HepG2 (cell line): ENCODE measurements at regions not wholly inside any gene's neighbourhood (a gene's known extent, or its start where the extent isn't known, plus 50 kb on each side); places are given as distances from the start of the nearest gene placed in this dataset.

ENCODE experiments used
- ATAC-seq: fragments of 200-7000 bp; cut with Tn5 transposase; 3 replicates; pipeline ENCODE4 v1.9.1; 2020; ENCODE audit warnings: mild to moderate bottlenecking, moderate library complexity
- BruUV-seq: library from RNA; stranded (reverse); fragments of 400-500 nt; replicated peaks from 2 replicates; lab custom pipeline; 2021; lab: Mats Ljungman, UMichigan
- CTCF ChIA-PET: fragments of 300-600 bp; formaldehyde crosslinking; extraction: SDS; loops from one replicate; lab custom pipeline; 2021; ENCODE audit warnings: low total read pairs, inconsistent platforms, low intra/inter-chr PET ratio; lab: Yijun Ruan, JAX
- POLR2A ChIA-PET: fragments of 350-600 bp; sonication (Branson Sonifier 250); formaldehyde crosslinking; loops from one replicate; lab custom pipeline; 2020; ENCODE audit warnings: antibody characterized with exemption, inconsistent platforms; lab: Yijun Ruan, JAX
- DNase-seq: peaks from one replicate; pipeline ENCODE4 v3.0.0-alpha.2; 2015; ENCODE audit warnings: low spot score
- FAIRE-seq: peaks from 3 replicates; lab custom pipeline; 2011; peaks lifted over from hg19 to GRCh38; lab: Jason Lieb, UNC
- H2AFZ ChIP-seq: one replicate; pipeline ENCODE4 v1.6.1; 2011; ENCODE audit warnings: low read length, inconsistent platforms
- H3K27ac ChIP-seq: fragments of 300-600 bp; 3 replicates; pipeline ENCODE4 v1.8.0; 2011; ENCODE audit warnings: mixed run types, mild to moderate bottlenecking, mixed read lengths, low read length, inconsistent platforms; ENCODE audit not compliant: insufficient read depth; ENCODE audit errors: extremely low read length
- H3K27me3 ChIP-seq, 2 experiments: fragments of 200-600 bp in 1 of 2; 2 replicates in 1 of 2; 3 replicates in 1 of 2; pipeline versions ENCODE4 v1.6.0 to v1.8.0; 2011; ENCODE audit warnings: low read length in 2 of 2, mild to moderate bottlenecking in 2 of 2, moderate library complexity in 2 of 2, inconsistent platforms in 1 of 2; ENCODE audit not compliant: insufficient read depth in 2 of 2, control insufficient read depth in 1 of 2
- H3K36me3 ChIP-seq, 2 experiments: fragments of 200-600 bp in 1 of 2; replicated peaks in 1 of 2; 2 replicates in 1 of 2; 3 replicates in 1 of 2; pipeline versions ENCODE4 v1.5.1 to v1.8.0; 2011; ENCODE audit warnings: low read length in 2 of 2, inconsistent platforms in 1 of 2; ENCODE audit not compliant: insufficient read depth in 2 of 2, control insufficient read depth in 1 of 2
- H3K4me1 ChIP-seq: 2 replicates; pipeline ENCODE4 v1.5.1; 2012; ENCODE audit warnings: low read length, inconsistent platforms; ENCODE audit not compliant: insufficient read depth
- H3K4me2 ChIP-seq: 2 replicates; pipeline ENCODE4 v1.6.0; 2011; ENCODE audit warnings: low read depth, low read length, inconsistent platforms
- H3K4me3 ChIP-seq, 3 experiments: fragments of 200-600 bp in 1 of 3; sonication (generic), shearing (Covaris generic) in 1 of 3; replicated peaks in 1 of 3; 2 replicates each; pipeline ENCODE4 v1.5.1; 2011 to 2016; ENCODE audit warnings: low read length in 3 of 3, inconsistent platforms in 2 of 3, low read depth in 2 of 3, mild to moderate bottlenecking in 2 of 3, control low read depth in 1 of 3, mixed read lengths in 1 of 3; ENCODE audit not compliant: insufficient read depth in 1 of 3
- H3K79me2 ChIP-seq: one replicate; pipeline ENCODE4 v1.6.1; 2011; ENCODE audit warnings: low read length, inconsistent platforms; ENCODE audit not compliant: insufficient read depth
- H3K9ac ChIP-seq: 2 replicates; pipeline ENCODE4 v1.6.0; 2011; ENCODE audit warnings: mild to moderate bottlenecking, low read depth, low read length, inconsistent platforms; ENCODE audit not compliant: insufficient read depth
- H3K9me3 ChIP-seq: 2 replicates; pipeline ENCODE4 v1.5.1; 2012; ENCODE audit warnings: mild to moderate bottlenecking, low read length
- H4K20me1 ChIP-seq: 2 replicates; pipeline ENCODE4 v1.6.0; 2011; ENCODE audit warnings: inconsistent platforms, mild to moderate bottlenecking, low read length, moderate library complexity; ENCODE audit not compliant: insufficient read depth
- BHLHE40 ChIP-seq: IDR thresholded peaks from 2 replicates; pipeline ENCODE4 v1.6.1; 2011; ENCODE audit warnings: low read length, improper control_type of control experiment
- CSRNP2 ChIP-seq: sonication (generic); formaldehyde crosslinking; conservative IDR thresholded peaks from 2 replicates; pipeline ENCODE4 v1.8.0; 2022; ENCODE audit warnings: low read depth, missing genetic modification reagents
- E2F5 ChIP-seq: sonication (generic); formaldehyde crosslinking; conservative IDR thresholded peaks from 2 replicates; pipeline ENCODE4 v1.4.0; 2020; ENCODE audit warnings: missing genetic modification reagents
- FOXM1 ChIP-seq: sonication (generic); formaldehyde crosslinking; IDR thresholded peaks from 2 replicates; pipeline ENCODE4 v1.5.0; 2020; ENCODE audit warnings: missing genetic modification reagents
- KLF11 ChIP-seq: IDR thresholded peaks from 2 replicates; pipeline ENCODE4 v1.6.1; 2016; ENCODE audit warnings: missing compliant biosample characterization
- MLXIP ChIP-seq: sonication (generic); formaldehyde crosslinking; IDR thresholded peaks from 2 replicates; pipeline ENCODE4 v1.9.0; 2021; ENCODE audit warnings: missing genetic modification reagents, borderline replicate concordance
- MTA3 ChIP-seq: sonication (generic); formaldehyde crosslinking; IDR thresholded peaks from 2 replicates; pipeline ENCODE4 v1.4.0; 2020; ENCODE audit warnings: missing genetic modification reagents
- MTF1 ChIP-seq: sonication (generic); formaldehyde crosslinking; IDR thresholded peaks from 2 replicates; pipeline ENCODE4 v1.5.0; 2020; ENCODE audit warnings: missing genetic modification reagents
- THYN1 ChIP-seq: sonication (generic); formaldehyde crosslinking; IDR thresholded peaks from 2 replicates; pipeline ENCODE4 v1.8.1; 2023; ENCODE audit warnings: low read depth, mild to moderate bottlenecking, moderate library complexity, missing genetic modification reagents, borderline replicate concordance
- TRIM22 ChIP-seq: fragments of 450-650 bp; IDR thresholded peaks from 2 replicates; pipeline ENCODE4 v1.6.1; 2017
- ZNF256 ChIP-seq: sonication (generic); formaldehyde crosslinking; conservative IDR thresholded peaks from 2 replicates; pipeline ENCODE4 v1.4.0; 2020; ENCODE audit warnings: missing genetic modification reagents
- ZNF441 ChIP-seq: sonication (generic); formaldehyde crosslinking; IDR thresholded peaks from 2 replicates; pipeline ENCODE4 v1.7.0; 2021; ENCODE audit warnings: missing genetic modification reagents, borderline replicate concordance
- WGBS: methylation state at CpG from one replicate; pipeline ENCODE4 v1.1.6; 2017; ENCODE audit warnings: low lambda C conversion rate; 5-methylcytosine and 5-hydroxymethylcytosine counted together
- in situ Hi-C: cut with HindIII; loops from 2 replicates; pipeline ENCODE4 v1.10.0; 2017; ENCODE audit warnings: low pct_unique_long_range_greater_than_20kb; ENCODE audit not compliant: extremely low pct_ligation_motif_present
- intact Hi-C: fragments of 100-400 bp; cut with micrococcal nuclease; formaldehyde crosslinking; loops from one replicate; pipeline ENCODE4 v1.10.0; 2022; ENCODE audit not compliant: unreplicated experiment

GRCh38 chr12:16756833-16757555 lies 151.0 kb upstream of the LMO3 start:
- no peak overlapping the region for H2AFZ ChIP-seq
- no peak overlapping the region for H3K4me3 ChIP-seq
- ATAC-seq (peak; percentile 46; the same call in 1 of the 3 replicates), FAIRE-seq (no peak), DNase-seq (no peak)
- H4K20me1 ChIP-seq: no peaks in the 10 kb centered on the region
- no peak overlapping the region for H3K9ac ChIP-seq
- no peak overlapping the region for H3K4me2 ChIP-seq
- intact Hi-C loops (no loop called here), in situ Hi-C loops (no loop called here)
- no peak overlapping the region for H3K27ac ChIP-seq
- TF ChIP-seq ZNF256 (CRISPR knock-in tag): no peak
- no peak for TF ChIP-seq KLF11
- TF ChIP-seq MTA3: no peak
- TF ChIP-seq TRIM22: no peak
- TF ChIP-seq MTF1: no peak
- no peak for TF ChIP-seq THYN1 (CRISPR knock-in tag)
- no peaks in the 10 kb centered on the region for H3K4me1 ChIP-seq
- ChIA-PET POLR2A (no interaction called here), CTCF (no interaction called here)
- no peaks in the 10 kb centered on the region for H3K27me3 ChIP-seq
- WGBS: 3% methylated on average over 8 of the region's 8 CpGs
- no peaks in the 10 kb centered on the region for H3K79me2 ChIP-seq
- no peaks in the 10 kb centered on the region for H3K36me3 ChIP-seq
- H3K9me3 ChIP-seq: no peaks in the 10 kb centered on the region
- no TSS peak for BruUV-seq

GRCh38 chr12:16730772-16731171 lies 124.8 kb upstream of the LMO3 start:
- Histone ChIP-seq H3K27me3 (no peaks in the 10 kb centered on the region; a peak in 1 of 5 replicates), H3K9ac (no peak overlapping the region), H4K20me1 (no peaks in the 10 kb centered on the region), H3K27ac (no peak overlapping the region), H3K4me1 (no peaks in the 10 kb centered on the region), H2AFZ (no peak overlapping the region), H3K4me2 (no peak overlapping the region), H3K9me3 (no peaks in the 10 kb centered on the region), H3K4me3 (no peak overlapping the region), H3K36me3 (no peaks in the 10 kb centered on the region), H3K79me2 (no peaks in the 10 kb centered on the region)
- intact Hi-C loops: no loop called here
- ChIA-PET CTCF (no interaction called here), POLR2A (no interaction called here)
- in situ Hi-C loops: no loop called here
- ATAC-seq: no peak
- no TSS peak for BruUV-seq
- 39% methylated on average over 3 of the region's 4 CpGs for WGBS
- no peak for DNase-seq
- FAIRE-seq: no peak
- TF ChIP-seq FOXM1 (CRISPR knock-in tag) (no peak), BHLHE40 (no peak), MLXIP (CRISPR knock-in tag) (no peak), CSRNP2 (no peak), ZNF441 (no peak), E2F5 (CRISPR knock-in tag) (no peak)
